Smooth muscle cell (in vitro differentiated cells): ENCODE measurements at regions not wholly inside any gene's neighbourhood (a gene's known extent, or its start where the extent isn't known, plus 50 kb on each side); places are given as distances from the start of the nearest gene placed in this dataset.

Experiments
- DNase-seq: peaks from one replicate; lab custom pipeline; 2025; ENCODE audit not compliant: unreplicated experiment; lab: John Stamatoyannopoulos, UW
- H2AFZ ChIP-seq: fragments of 200-600 bp; sonication (generic); 2 replicates; pipeline ENCODE4 v1.6.0; 2016; ENCODE audit warnings: antibody characterized with exemption, low read depth, mild to moderate bottlenecking
- H3F3A ChIP-seq: fragments of 200-600 bp; sonication (generic); 2 replicates; pipeline ENCODE4 v1.6.0; 2017; ENCODE audit warnings: antibody characterized with exemption, low read depth
- H3K27ac ChIP-seq: fragments of 200-600 bp; sonication (generic); 2 replicates; pipeline ENCODE4 v1.5.1; 2016; ENCODE audit warnings: low read depth, mild to moderate bottlenecking
- H3K27me3 ChIP-seq: fragments of 200-600 bp; sonication (generic); 2 replicates; pipeline ENCODE4 v1.6.1; 2016; ENCODE audit warnings: low read depth, mild to moderate bottlenecking
- H3K36me3 ChIP-seq: fragments of 200-600 bp; sonication (generic); 2 replicates; pipeline ENCODE4 v1.5.1; 2016; ENCODE audit warnings: low read depth
- H3K4me1 ChIP-seq: fragments of 200-600 bp; sonication (generic); 2 replicates; pipeline ENCODE4 v1.5.1; 2016; ENCODE audit warnings: low read depth
- H3K4me2 ChIP-seq: fragments of 200-600 bp; sonication (generic); 2 replicates; pipeline ENCODE4 v1.6.0; 2016; ENCODE audit warnings: mild to moderate bottlenecking
- H3K4me3 ChIP-seq: fragments of 200-600 bp; sonication (generic); 2 replicates; pipeline ENCODE4 v1.5.1; 2016; ENCODE audit warnings: mild to moderate bottlenecking
- H3K79me2 ChIP-seq: fragments of 200-600 bp; sonication (generic); 2 replicates; pipeline ENCODE4 v1.6.0; 2016; ENCODE audit warnings: low read depth, mild to moderate bottlenecking
- H3K9ac ChIP-seq: fragments of 200-600 bp; sonication (generic); 2 replicates; pipeline ENCODE4 v1.6.0; 2016; ENCODE audit warnings: low read depth
- H3K9me3 ChIP-seq: fragments of 200-600 bp; sonication (generic); replicated peaks from 2 replicates; pipeline ENCODE4 v1.5.1; 2016; ENCODE audit warnings: low read depth
- H4K20me1 ChIP-seq: fragments of 200-600 bp; sonication (generic); 2 replicates; pipeline ENCODE4 v1.6.0; 2016; ENCODE audit warnings: low read depth
- CTCF ChIP-seq: fragments of 200-600 bp; sonication (generic); IDR thresholded peaks from 2 replicates; pipeline ENCODE4 v1.5.1; 2017; ENCODE audit warnings: borderline replicate concordance, mild to moderate bottlenecking, antibody characterized with exemption; ENCODE audit not compliant: insufficient read depth, poor library complexity, severe bottlenecking
- WGBS: methylation state at CpG from one replicate; pipeline ENCODE4 v1.1.7; 2016; ENCODE audit warnings: low lambda C conversion rate; 5-methylcytosine and 5-hydroxymethylcytosine counted together

- Histone ChIP-seq H3K4me1 (peaks cover 53% of the 10 kb centered on the region), H3K79me2 (peaks cover 29% of the 10 kb centered on the region), H4K20me1 (no peaks in the 10 kb centered on the region), H3K4me2 (peak overlapping the region; percentile 53), H3K4me3 (no peak overlapping the region), H3K9ac (no peak overlapping the region), H3K9me3 (no peaks in the 10 kb centered on the region), H3K27me3 (no peaks in the 10 kb centered on the region), H2AFZ (no peak overlapping the region), H3K36me3 (no peaks in the 10 kb centered on the region), H3K27ac (peak overlapping the region; percentile 62), H3F3A (peaks cover 5% of the 10 kb centered on the region)
- no peak for TF ChIP-seq CTCF
- 69% methylated on average over 1 of the region's 1 CpG for WGBS
- DNase-seq = no peak
These were observed 71.6 kb upstream of the DST start for GRCh38 chr6:56714273-56714672.

GRCh38 chr6:56713254-56713672 is 70.6 kb upstream of the DST start:
- Histone ChIP-seq H3K27ac (peak overlapping the region; percentile 62), H3K27me3 (no peaks in the 10 kb centered on the region), H3K4me2 (peak overlapping the region; percentile 33), H3K4me3 (no peak overlapping the region), H3K36me3 (no peaks in the 10 kb centered on the region), H3K79me2 (peaks cover 21% of the 10 kb centered on the region), H3K4me1 (peaks cover 55% of the 10 kb centered on the region), H3K9ac (no peak overlapping the region), H3K9me3 (no peaks in the 10 kb centered on the region), H4K20me1 (no peaks in the 10 kb centered on the region), H2AFZ (no peak overlapping the region), H3F3A (peaks cover 5% of the 10 kb centered on the region)
- TF ChIP-seq CTCF = no peak
- 15% methylated on average over 3 of the region's 3 CpGs for WGBS
- no peak for DNase-seq

DNA sequence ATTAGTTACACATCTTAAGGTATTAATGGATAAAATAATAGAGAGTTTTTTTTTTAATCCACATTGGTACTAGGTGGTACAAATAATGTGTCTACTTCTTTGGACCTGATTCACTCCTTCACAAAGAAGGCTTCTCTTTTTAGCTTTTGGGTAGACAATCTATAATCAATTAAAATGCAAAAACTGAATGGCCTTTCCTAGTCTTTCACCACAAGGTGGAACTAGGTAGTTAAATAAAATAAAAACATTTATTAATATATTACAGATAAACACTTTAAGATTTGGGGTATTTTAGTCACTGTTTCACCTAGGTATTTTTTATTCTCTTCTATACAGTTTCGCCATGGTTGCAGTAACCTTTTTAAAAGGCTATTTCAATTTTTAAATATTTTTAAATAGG is 68.3 kb upstream of the DST start:
- Histone ChIP-seq H3F3A (peaks cover 5% of the 10 kb centered on the region), H3K4me3 (no peak overlapping the region), H3K27ac (no peak overlapping the region), H3K4me2 (no peak overlapping the region), H3K79me2 (peaks cover 19% of the 10 kb centered on the region), H2AFZ (no peak overlapping the region), H3K9ac (no peak overlapping the region), H4K20me1 (no peaks in the 10 kb centered on the region), H3K27me3 (no peaks in the 10 kb centered on the region), H3K9me3 (no peaks in the 10 kb centered on the region), H3K36me3 (no peaks in the 10 kb centered on the region), H3K4me1 (peaks cover 49% of the 10 kb centered on the region)
- no peak for TF ChIP-seq CTCF
- WGBS = 100% methylated on average over 1 of the region's 1 CpG
- no peak for DNase-seq

DNA sequence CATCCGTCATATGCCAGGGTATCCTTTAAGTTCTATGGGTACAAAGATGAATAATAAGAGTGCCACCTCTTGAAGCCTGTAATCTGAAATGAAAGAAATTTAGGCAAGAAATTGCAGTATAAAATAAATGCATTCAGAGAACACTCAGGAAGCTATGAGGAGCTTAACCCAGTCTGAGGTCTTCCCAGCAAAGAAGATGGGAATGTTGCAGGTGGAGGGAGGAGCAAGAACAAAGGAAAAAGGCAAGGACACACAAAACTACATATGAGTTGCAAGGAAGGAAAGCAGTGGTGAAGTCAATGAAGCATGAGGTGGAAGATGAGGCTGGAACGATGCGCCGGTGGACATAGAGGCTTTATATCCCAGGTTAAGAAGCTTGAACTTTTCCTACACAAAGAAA is 67.0 kb upstream of the DST start:
- no peaks in the 10 kb centered on the region for H3K9me3 ChIP-seq
- no peak overlapping the region for H3K4me3 ChIP-seq
- H3K4me2 ChIP-seq = no peak overlapping the region
- no peaks in the 10 kb centered on the region for H3K27me3 ChIP-seq
- H2AFZ ChIP-seq = no peak overlapping the region
- H3K79me2 ChIP-seq = peaks cover 21% of the 10 kb centered on the region
- no peak overlapping the region for H3K27ac ChIP-seq
- WGBS = 94% methylated on average over 4 of the region's 4 CpGs
- no peaks in the 10 kb centered on the region for H4K20me1 ChIP-seq
- H3K9ac ChIP-seq = no peak overlapping the region
- H3K36me3 ChIP-seq = no peaks in the 10 kb centered on the region
- no peak for DNase-seq
- H3F3A ChIP-seq = no peaks in the 10 kb centered on the region
- no peak for TF ChIP-seq CTCF
- peaks cover 36% of the 10 kb centered on the region for H3K4me1 ChIP-seq
